ENCODE measurements at regions not wholly inside any gene's neighbourhood (a gene's known extent, or its start where the extent isn't known, plus 50 kb on each side); places are given as distances from the start of the nearest gene placed in this dataset.

DNA sequence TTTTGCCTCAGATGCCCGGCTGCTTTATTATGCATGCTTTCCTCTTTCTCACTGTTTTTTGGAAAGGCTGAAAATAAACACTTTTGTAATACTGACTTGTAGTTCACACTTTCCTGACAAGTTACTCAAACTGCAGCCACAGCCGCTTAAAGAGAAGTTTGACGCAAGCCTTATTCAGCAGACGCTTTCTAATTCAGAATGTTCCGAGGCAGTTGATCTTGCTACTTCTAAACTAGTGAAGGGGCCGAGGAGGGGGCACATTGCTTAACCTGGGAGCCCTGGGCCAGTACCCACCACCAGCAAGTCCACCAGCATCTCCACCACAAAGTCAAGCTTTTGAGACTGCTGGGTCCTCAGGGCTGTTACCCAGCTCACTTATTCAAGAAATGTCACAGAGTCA is 71.8 kb upstream of the SPRED2 start:
- DNase-seq (ENCODE audit: low read depth, low spot score): no peak

DNA sequence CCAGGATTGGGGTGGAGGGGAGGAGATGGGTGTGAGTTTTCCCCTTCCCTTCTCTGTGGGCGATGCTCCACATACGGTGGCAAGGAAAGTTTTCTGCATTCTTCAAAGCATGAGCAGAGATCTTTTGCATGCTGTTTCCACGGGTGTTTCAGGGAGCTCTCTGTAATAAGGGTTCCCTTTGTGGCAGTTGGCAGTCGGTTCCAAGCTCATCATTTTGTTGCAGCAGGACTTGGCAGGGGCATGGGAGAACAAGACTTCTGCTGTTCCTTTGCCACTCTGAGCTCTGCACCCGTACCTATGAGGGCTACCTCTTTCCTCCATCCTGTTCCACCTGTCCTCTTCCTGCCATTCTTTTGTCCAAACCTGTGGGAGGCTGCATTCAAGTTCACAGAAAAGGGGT is 71.3 kb upstream of the SPRED2 start:
- no peak for DNase-seq (ENCODE audit: low read depth, low spot score)

- DNase-seq (ENCODE audit: low read depth, low spot score): no peak
Observed at GRCh38 chr2:65501836-65502235, 69.4 kb upstream of the SPRED2 start.

DNA sequence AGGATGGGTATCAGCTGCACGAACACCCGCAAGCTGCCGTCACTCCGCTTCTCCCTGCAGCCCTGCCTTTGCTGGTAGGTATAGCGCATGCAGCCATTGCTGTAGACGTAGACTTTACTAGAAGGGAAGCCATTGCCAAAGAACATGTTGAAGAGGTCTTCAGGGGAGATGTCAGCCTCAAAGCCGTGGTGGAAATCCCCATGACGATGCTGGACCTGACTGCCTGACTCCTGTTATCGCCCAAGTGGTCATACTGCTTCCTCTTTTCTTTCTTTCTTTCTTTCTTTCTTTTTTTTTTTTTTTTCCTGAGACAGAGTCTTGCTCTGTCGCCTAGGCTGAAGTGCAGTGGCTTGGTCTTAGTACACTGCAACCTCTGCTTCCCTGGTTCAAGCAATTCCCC is 68.7 kb upstream of the SPRED2 start:
- DNase-seq (ENCODE audit: low read depth, low spot score): no peak

DNA sequence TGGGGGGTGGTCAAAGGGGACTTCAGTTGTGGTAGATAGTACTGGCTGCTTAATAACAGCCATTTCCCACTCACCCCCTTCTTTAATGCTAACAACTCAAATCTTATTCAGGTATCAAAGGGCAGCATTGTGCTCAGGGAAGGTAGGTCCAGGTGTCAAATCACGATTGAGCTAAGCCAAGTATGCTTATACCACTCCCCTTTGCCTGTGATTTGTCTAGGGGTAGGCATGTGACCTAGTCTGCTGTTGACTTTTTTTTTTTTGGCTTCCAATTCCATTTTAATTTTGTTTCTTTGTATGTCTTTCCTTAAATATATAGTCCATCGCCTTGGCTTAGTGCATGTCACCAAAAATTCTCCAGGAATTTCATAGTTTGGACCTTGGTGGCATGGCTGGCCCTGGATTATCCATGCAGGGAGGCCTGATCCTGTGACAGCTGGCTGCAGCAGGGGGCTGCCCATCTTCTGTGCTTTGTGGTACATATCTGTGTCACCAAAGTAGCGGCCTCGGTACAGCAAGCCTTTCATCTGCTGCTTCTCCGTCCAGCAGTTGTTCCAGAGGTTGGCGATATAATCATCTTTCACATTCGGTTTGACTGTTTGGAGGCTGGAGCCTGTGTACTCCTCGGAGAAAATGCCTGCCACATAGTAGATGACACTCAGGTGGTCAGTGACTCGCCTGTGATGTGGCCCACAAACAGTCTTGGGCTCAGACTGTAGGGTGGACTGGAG is 68.1 kb upstream of the SPRED2 start:
- DNase-seq (ENCODE audit: low read depth, low spot score): no peak

DNA sequence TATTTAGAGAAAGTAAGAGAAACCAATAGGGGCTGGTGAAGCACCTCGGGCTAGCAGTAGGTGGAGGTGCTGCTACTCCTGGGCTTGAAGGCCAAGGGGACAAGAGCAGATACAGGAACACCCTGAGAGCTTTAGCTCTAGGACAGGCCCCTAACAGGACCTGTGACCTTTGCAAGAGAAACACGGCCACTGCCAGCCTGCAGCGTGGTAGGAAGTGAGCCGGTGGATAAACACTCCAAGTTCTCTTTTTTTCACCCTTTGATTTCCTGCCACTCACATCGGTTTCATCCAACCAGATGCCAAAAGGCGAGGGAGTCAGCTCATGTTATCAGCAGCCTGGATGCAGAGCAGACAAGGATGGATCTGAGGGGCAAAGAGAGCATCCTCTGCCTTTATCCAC is 66.8 kb upstream of the SPRED2 start:
- no peak for DNase-seq (ENCODE audit: low read depth, low spot score)

DNA sequence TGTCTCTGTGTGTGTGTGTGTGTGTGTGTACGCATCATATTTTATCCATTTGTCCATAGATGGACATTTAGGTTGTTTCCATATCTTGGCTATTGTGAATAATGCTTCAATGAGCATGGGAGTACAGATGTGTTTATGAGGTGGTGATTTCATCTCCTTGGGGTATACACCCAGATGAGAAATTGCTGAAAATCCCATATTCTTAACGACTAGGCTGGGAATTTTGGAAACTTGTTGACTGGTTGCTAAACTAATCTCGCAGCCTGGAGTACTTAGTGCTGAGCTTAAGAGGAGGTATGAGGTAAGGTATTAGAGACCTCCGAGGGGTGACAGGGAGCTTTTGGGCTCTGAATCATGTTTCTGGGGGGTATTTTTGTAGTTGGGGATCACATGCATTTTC is 66.0 kb upstream of the SPRED2 start:
- DNase-seq (ENCODE audit: low read depth, low spot score): no peak

DNA sequence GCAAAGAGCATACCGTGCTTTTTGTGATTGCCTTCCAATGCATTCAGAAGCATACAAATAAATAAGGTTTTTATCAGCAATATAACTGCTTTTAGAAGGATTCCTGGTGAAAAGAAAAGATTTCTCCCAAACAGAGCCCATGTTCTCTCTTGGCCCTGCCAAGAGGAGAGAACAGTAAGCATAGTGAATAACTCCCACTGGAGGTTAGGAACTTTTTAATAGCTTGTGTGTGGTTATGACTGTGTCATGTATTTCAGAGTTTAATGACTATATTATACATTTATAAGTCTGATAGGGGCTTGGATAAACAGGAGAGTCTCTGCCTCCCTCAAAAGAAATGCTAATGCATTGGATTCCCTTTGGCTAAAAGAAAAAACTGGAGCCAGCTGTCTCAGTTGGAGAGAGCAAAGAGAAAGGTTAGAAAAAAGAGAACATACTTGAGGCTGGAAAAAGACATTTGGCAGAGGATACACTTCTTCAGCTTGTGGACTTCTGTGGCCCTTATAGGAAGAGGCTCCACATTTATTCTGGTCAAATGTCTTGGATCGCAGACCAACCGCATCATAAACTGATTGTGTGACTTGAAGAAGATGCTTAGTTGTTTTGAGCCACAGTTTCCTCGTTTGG is 63.0 kb upstream of the SPRED2 start:
- DNase-seq (ENCODE audit: low read depth, low spot score): peak; percentile 34

- no peak for DNase-seq (ENCODE audit: low read depth, low spot score)
Observed at GRCh38 chr2:65494078-65494477, 61.7 kb upstream of the SPRED2 start.

- DNase-seq (ENCODE audit: low read depth, low spot score): peak; percentile 32
Observed at GRCh38 chr2:65491381-65491905, 59.0 kb upstream of the SPRED2 start.

- DNase-seq (ENCODE audit: low read depth, low spot score): no peak
Observed at GRCh38 chr2:65490222-65490621, 57.8 kb upstream of the SPRED2 start.

DNA sequence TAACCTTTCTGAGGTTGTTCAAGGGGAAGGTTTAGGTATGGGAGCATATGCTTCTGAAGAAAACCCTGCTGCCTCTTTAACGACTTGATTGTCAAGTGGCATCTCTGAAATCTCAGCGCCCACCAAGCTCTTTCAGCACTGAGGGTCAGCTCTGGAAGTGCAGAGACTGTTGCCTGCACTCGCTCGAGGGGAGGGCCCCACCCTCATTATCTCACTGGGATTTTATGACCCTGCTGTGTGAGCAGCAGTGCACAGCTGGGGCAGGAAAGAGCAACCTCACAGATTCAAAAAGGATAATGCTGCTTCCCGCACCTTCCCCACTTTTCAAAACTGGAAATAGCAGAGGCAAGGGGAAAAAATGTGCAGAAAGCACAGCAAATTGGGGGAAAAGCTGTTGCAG is 56.9 kb upstream of the SPRED2 start:
- DNase-seq (ENCODE audit: low read depth, low spot score): no peak

DNA sequence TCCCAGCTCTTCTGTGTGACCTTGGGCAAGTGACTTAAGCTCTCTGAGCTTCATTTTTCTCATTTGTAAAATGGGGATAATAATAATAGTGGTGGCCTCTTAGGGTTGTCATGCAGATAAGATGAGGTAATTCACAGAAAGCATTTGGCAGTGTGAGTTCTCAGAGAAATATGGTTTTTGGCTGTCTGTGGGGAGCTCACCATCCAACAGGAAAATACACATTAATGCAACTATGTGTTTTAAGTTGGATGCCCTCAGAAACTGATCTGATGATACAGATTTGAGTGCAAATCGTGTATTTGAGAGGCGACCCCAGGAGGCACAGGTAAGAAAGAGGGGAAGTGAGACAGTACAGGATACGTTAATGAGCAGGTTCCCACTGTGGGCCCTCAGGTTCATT is 56.1 kb upstream of the SPRED2 start:
- DNase-seq (ENCODE audit: low read depth, low spot score): no peak

DNA sequence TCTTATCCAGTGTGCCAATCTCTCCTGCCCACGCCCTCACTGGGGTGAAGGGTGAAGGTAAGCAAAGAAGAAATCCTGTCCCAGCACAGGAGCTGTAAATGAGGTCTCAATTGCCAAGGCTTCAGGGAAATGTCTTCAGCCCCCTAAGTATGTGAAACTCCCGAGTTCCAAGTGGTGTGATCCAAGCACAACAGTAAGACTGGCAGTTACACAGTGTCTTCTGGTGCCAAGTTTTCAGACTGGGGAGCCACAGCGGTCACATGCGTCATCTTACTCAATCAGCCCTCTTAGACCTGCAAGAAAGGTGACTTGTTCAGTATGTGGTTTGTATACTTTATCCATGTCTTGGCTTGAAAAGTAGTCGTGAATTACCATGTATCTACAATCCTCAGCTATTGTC is 55.0 kb upstream of the SPRED2 start:
- no peak for DNase-seq (ENCODE audit: low read depth, low spot score)

GRCh38 chr2:65486802-65487201 is 54.4 kb upstream of the SPRED2 start:
- no peak for DNase-seq (ENCODE audit: low read depth, low spot score)

DNA sequence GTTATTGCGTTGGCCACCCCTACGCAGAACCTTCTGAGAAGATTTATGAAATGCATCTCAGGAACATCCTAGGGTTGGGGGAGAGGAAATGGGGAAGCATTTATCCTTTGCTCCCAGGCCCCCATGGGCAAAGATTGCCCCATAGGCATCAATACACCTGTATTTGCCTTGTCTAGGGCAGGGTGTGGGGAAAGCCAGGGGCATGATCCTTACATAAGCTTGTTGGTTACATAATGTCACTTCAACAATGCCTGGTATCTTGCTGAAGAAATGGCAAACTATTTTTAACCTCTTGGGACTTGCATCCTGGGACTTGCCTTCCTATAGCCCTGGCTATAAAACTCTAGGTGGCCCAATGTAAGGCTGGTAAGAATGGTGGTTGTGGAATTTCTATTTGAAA is 53.9 kb upstream of the SPRED2 start:
- DNase-seq (ENCODE audit: low read depth, low spot score): no peak

DNA sequence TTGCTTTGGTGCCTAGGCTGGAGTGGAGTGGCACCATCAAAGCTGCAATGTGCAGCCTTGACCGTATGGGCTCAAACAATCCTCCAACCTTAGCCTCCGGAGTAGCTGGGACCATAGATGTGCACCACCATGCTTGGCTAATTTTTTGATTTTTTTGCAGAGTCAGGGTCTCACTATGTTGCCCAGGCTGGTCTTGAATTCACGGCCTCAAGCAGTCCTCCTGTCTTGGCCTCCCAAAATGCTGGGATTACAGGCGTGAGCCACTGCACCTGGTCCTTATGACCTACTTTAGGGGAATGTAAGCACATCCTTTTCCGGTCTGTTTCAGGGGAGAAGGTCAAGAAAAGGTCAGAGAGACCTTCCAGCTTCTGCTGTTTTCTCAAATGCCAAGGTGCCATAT is 53.4 kb upstream of the SPRED2 start:
- no peak for DNase-seq (ENCODE audit: low read depth, low spot score)

GRCh38 chr2:65483763-65484162 is 51.4 kb upstream of the SPRED2 start:
- DNase-seq (ENCODE audit: low read depth, low spot score): no peak

GRCh38 chr2:65482971-65483370 is 50.6 kb upstream of the SPRED2 start:
- DNase-seq (ENCODE audit: low read depth, low spot score): no peak
